ENCODE measurements at regions not wholly inside any gene's neighbourhood (a gene's known extent, or its start where the extent isn't known, plus 50 kb on each side); places are given as distances from the start of the nearest gene placed in this dataset.

- TF ChIP-seq CTCF (conservative IDR thresholded peaks at IDR 0.05; ENCODE audit: low read depth, low read length), result peak; percentile 37; the same call in 1 of the 2 replicates
- H3K4me3 ChIP-seq (IDR thresholded peaks at IDR 0.05; ENCODE audit: insufficient read depth, low read depth, low read length), result no peak overlapping the region
These were observed 112.6 kb upstream of the DACH1 start for GRCh38 chr13:71979616-71980015.

GRCh38 chr13:71977028-71977427 lies 110.0 kb upstream of the DACH1 start:
- Histone ChIP-seq H3K4me2 (no peak overlapping the region), H4K20me1 (ENCODE audit: insufficient read depth) (no peaks in the 10 kb centered on the region), H3K4me3 (IDR thresholded peaks at IDR 0.05; ENCODE audit: insufficient read depth, low read depth, low read length) (no peak overlapping the region), H3K4me1 (ENCODE audit: low read depth, poor library complexity, severe bottlenecking) (no peaks in the 10 kb centered on the region), H3K27me3 (ENCODE audit: insufficient read depth, low read depth) (no peaks in the 10 kb centered on the region), H3K36me3 (ENCODE audit: insufficient read depth) (no peaks in the 10 kb centered on the region), H2AFZ (ENCODE audit: low read depth) (no peak overlapping the region), H3K79me2 (ENCODE audit: insufficient read depth, low read depth) (no peaks in the 10 kb centered on the region), H3K27ac (no peak overlapping the region), H3K9ac (no peak overlapping the region)
- TF ChIP-seq CTCF (conservative IDR thresholded peaks at IDR 0.05; ENCODE audit: low read depth, low read length), result no peak

More at GRCh38 chr13:71979616-71980015, 112.6 kb upstream of the DACH1 start:
- Histone ChIP-seq H2AFZ (ENCODE audit: low read depth) (no peak overlapping the region), H3K36me3 (ENCODE audit: insufficient read depth) (no peaks in the 10 kb centered on the region), H3K27me3 (ENCODE audit: insufficient read depth, low read depth) (no peaks in the 10 kb centered on the region), H3K9ac (no peak overlapping the region), H3K4me2 (no peak overlapping the region), H3K4me1 (ENCODE audit: low read depth, poor library complexity, severe bottlenecking) (no peaks in the 10 kb centered on the region), H4K20me1 (ENCODE audit: insufficient read depth) (no peaks in the 10 kb centered on the region), H3K79me2 (ENCODE audit: insufficient read depth, low read depth) (no peaks in the 10 kb centered on the region), H3K27ac (no peak overlapping the region)

GRCh38 chr13:71967990-71968389 lies 101.0 kb upstream of the DACH1 start:
- no peak overlapping the region for H3K4me3 ChIP-seq (IDR thresholded peaks at IDR 0.05; ENCODE audit: insufficient read depth, low read depth, low read length)
- no peak for TF ChIP-seq CTCF (conservative IDR thresholded peaks at IDR 0.05; ENCODE audit: low read depth, low read length)
- no peak overlapping the region for H2AFZ ChIP-seq (ENCODE audit: low read depth)
- H3K4me2 ChIP-seq, result no peak overlapping the region
- no peak overlapping the region for H3K9ac ChIP-seq
- no peaks in the 10 kb centered on the region for H3K79me2 ChIP-seq (ENCODE audit: insufficient read depth, low read depth)
- no peaks in the 10 kb centered on the region for H3K27me3 ChIP-seq (ENCODE audit: insufficient read depth, low read depth)
- H3K36me3 ChIP-seq (ENCODE audit: insufficient read depth), result no peaks in the 10 kb centered on the region
- no peak overlapping the region for H3K27ac ChIP-seq
- peaks cover 2% of the 10 kb centered on the region for H3K4me1 ChIP-seq (ENCODE audit: low read depth, poor library complexity, severe bottlenecking)
- no peaks in the 10 kb centered on the region for H4K20me1 ChIP-seq (ENCODE audit: insufficient read depth)

GRCh38 chr13:71964491-71965100 lies 97.6 kb upstream of the DACH1 start:
- H3K9ac ChIP-seq, result peak overlapping the region; percentile 39; the same call in 1 of the 2 replicates
- H3K4me1 ChIP-seq (ENCODE audit: low read depth, poor library complexity, severe bottlenecking), result peaks cover 2% of the 10 kb centered on the region
- H3K79me2 ChIP-seq (ENCODE audit: insufficient read depth, low read depth), result no peaks in the 10 kb centered on the region
- H4K20me1 ChIP-seq (ENCODE audit: insufficient read depth), result no peaks in the 10 kb centered on the region
- H3K27ac ChIP-seq, result no peak overlapping the region
- H3K36me3 ChIP-seq (ENCODE audit: insufficient read depth), result no peaks in the 10 kb centered on the region
- TF ChIP-seq CTCF (conservative IDR thresholded peaks at IDR 0.05; ENCODE audit: low read depth, low read length), result no peak
- peak overlapping the region; percentile 51; the same call in 1 of the 2 replicates for H3K4me2 ChIP-seq
- H3K4me3 ChIP-seq (IDR thresholded peaks at IDR 0.05; ENCODE audit: insufficient read depth, low read depth, low read length), result no peak overlapping the region
- H3K27me3 ChIP-seq (ENCODE audit: insufficient read depth, low read depth), result no peaks in the 10 kb centered on the region
- H2AFZ ChIP-seq (ENCODE audit: low read depth), result peak overlapping the region; percentile 79
